Parathyroid adenoma (tissue), 2 donors: ENCODE measurements at regions not wholly inside any gene's neighbourhood (a gene's known extent, or its start where the extent isn't known, plus 50 kb on each side); places are given as distances from the start of the nearest gene placed in this dataset.

ENCODE experiments used
- H2AFZ ChIP-seq: fragments of 300-600 bp; sonication (generic); one replicate; pipeline ENCODE4 v1.7.0; 2017; ENCODE audit warnings: antibody characterized with exemption, mild to moderate bottlenecking
- H3K27ac ChIP-seq: fragments of 300-600 bp; sonication (generic); one replicate; pipeline ENCODE4 v1.7.0; 2017
- H3K27me3 ChIP-seq: fragments of 300-600 bp; sonication (generic); one replicate; pipeline ENCODE4 v1.7.0; 2017; ENCODE audit warnings: low read length; ENCODE audit not compliant: control insufficient read depth, insufficient read depth
- H3K36me3 ChIP-seq: fragments of 300-600 bp; sonication (generic); one replicate; pipeline ENCODE4 v1.7.0; 2017; ENCODE audit warnings: low read length; ENCODE audit not compliant: control insufficient read depth, insufficient read depth
- H3K4me1 ChIP-seq: fragments of 300-600 bp; sonication (generic); one replicate; pipeline ENCODE4 v1.7.0; 2017; ENCODE audit warnings: control low read depth
- H3K4me2 ChIP-seq: fragments of 300-600 bp; sonication (generic); one replicate; pipeline ENCODE4 v1.7.0; 2017; ENCODE audit warnings: low read length
- H3K4me3 ChIP-seq: fragments of 300-600 bp; sonication (generic); one replicate; pipeline ENCODE4 v1.7.0; 2017; ENCODE audit warnings: low read depth, low read length
- H3K79me2 ChIP-seq: fragments of 300-600 bp; sonication (generic); one replicate; pipeline ENCODE4 v1.7.0; 2017; ENCODE audit warnings: control low read depth
- H3K9ac ChIP-seq: fragments of 300-600 bp; sonication (generic); one replicate; pipeline ENCODE4 v1.7.0; 2017; ENCODE audit warnings: mild to moderate bottlenecking
- H3K9me3 ChIP-seq: fragments of 300-600 bp; sonication (generic); one replicate; pipeline ENCODE4 v1.7.0; 2017; ENCODE audit warnings: low read length; ENCODE audit not compliant: control insufficient read depth
- TF ChIP-seq, protein P1 (sequence below): fragments of 300-600 bp; sonication (generic); IDR thresholded peaks from one replicate; pipeline ENCODE4 v1.7.0; 2017; ENCODE audit warnings: antibody characterized with exemption, mild to moderate bottlenecking
- donor health status: primary hyperparathyroidism.

DNA sequence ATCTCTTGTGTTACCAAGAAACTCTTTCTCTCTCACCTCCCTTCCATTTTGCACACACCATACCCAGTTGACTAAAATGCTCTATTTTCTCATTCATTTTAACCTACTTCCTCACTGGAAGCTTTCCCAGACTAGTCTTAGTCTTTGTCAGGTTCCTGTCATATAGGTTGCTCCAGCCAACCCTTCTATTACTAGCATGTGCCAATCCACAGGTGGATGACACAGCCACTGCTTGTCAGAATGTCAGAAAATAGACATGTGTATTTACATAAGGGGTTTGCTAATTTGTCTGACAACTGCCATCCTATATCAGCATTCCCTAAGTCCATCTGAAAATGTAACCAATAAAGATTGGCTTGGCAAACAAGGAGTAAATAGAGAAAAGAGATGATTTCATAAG, 239.2 kb upstream of the SMIM31 start:
- H3K4me3 ChIP-seq: no peak overlapping the region
- no peaks in the 10 kb centered on the region for H3K27me3 ChIP-seq
- H3K4me1 ChIP-seq: no peaks in the 10 kb centered on the region
- no peak overlapping the region for H2AFZ ChIP-seq
- no peaks in the 10 kb centered on the region for H3K9me3 ChIP-seq
- H3K9ac ChIP-seq: no peak overlapping the region
- no peak overlapping the region for H3K4me2 ChIP-seq
- TF ChIP-seq, protein P1, sequence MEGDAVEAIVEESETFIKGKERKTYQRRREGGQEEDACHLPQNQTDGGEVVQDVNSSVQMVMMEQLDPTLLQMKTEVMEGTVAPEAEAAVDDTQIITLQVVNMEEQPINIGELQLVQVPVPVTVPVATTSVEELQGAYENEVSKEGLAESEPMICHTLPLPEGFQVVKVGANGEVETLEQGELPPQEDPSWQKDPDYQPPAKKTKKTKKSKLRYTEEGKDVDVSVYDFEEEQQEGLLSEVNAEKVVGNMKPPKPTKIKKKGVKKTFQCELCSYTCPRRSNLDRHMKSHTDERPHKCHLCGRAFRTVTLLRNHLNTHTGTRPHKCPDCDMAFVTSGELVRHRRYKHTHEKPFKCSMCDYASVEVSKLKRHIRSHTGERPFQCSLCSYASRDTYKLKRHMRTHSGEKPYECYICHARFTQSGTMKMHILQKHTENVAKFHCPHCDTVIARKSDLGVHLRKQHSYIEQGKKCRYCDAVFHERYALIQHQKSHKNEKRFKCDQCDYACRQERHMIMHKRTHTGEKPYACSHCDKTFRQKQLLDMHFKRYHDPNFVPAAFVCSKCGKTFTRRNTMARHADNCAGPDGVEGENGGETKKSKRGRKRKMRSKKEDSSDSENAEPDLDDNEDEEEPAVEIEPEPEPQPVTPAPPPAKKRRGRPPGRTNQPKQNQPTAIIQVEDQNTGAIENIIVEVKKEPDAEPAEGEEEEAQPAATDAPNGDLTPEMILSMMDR: no peak
- no peak overlapping the region for H3K27ac ChIP-seq
- no peaks in the 10 kb centered on the region for H3K79me2 ChIP-seq
- H3K36me3 ChIP-seq: no peaks in the 10 kb centered on the region

DNA sequence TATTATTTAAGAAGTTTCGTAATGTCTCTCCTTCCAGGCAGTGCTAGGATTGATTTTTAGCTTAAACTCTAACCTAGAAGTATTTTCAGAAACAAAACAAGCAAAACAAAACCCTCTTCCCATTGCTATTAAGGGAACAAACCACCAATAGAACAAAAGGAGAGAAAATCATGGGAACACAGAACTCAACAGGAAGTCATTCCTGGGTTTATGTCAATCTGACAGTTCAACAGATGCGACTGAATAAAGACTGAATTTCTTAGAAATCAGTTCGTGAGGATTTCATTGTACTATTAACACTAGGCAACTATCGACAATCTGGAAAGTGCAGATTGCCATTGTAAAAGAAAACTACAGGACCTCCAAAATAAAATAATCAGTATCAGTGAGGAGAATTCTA, 229.1 kb upstream of the SMIM31 start:
- H3K9me3 ChIP-seq: no peaks in the 10 kb centered on the region
- no peak overlapping the region for H3K9ac ChIP-seq
- no peak overlapping the region for H3K27ac ChIP-seq
- no peak overlapping the region for H3K4me3 ChIP-seq
- H2AFZ ChIP-seq: no peak overlapping the region
- TF ChIP-seq, protein P1: no peak
- H3K27me3 ChIP-seq: no peaks in the 10 kb centered on the region
- H3K4me1 ChIP-seq: no peaks in the 10 kb centered on the region
- no peak overlapping the region for H3K4me2 ChIP-seq
- no peaks in the 10 kb centered on the region for H3K36me3 ChIP-seq
- no peaks in the 10 kb centered on the region for H3K79me2 ChIP-seq

DNA sequence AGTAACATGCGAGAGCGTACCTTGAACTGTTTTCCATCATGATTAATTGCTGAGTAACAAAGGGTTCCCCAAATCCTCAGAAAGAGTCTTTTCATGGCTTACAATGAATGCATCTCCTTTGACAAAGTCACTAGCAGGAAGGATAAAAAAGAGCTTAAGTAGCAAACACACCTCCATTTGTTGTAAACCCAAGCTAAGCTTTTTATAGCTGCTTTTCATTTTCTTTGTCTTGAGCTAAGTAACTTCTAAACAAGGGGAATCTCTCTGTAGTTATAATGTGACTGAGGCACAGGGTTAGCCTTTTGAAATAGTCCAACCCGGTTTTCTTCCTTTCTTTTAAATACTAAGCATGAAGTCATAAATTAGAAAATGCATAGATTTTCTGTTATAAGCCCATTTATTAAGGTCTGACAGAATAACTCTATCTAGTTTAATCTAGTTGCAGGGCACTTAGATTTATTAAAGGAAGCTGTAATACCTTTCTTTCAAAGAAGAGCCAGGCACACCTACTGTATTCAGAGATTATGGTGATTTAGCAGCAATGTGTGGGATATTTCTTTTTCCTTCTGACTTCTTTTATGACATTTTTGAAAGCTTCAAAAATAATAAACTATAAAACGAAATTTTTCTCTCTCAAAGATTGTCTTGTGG, 226.9 kb upstream of the SMIM31 start:
- TF ChIP-seq, protein P1: no peak
- Histone ChIP-seq H3K4me1 (no peaks in the 10 kb centered on the region), H3K79me2 (no peaks in the 10 kb centered on the region), H3K27me3 (no peaks in the 10 kb centered on the region), H3K9me3 (no peaks in the 10 kb centered on the region), H3K4me3 (no peak overlapping the region), H3K36me3 (no peaks in the 10 kb centered on the region), H2AFZ (no peak overlapping the region), H3K4me2 (no peak overlapping the region), H3K9ac (no peak overlapping the region), H3K27ac (no peak overlapping the region)

DNA sequence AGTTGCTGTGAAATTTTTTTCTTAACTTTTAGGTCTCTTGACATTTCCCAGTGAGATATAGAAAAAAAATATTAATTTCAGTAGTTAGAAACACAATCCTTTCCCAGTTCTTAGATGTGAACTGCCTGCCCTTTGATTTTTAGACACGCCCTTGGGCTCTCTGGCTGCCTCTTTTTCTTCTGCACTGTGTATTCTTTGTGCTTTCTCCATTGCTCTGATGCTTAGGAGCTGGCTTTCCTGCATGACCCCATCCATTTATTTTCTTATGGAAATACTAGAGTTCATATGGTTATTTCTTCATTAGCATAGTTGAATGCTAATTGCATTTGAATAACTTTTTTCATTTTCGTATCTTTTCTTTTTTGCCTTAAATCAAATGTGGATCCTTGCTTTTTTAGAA, 224.9 kb upstream of the SMIM31 start:
- Histone ChIP-seq H3K4me2 (no peak overlapping the region), H3K79me2 (no peaks in the 10 kb centered on the region), H3K4me3 (no peak overlapping the region), H3K36me3 (no peaks in the 10 kb centered on the region), H3K27me3 (no peaks in the 10 kb centered on the region), H3K9ac (no peak overlapping the region), H3K4me1 (no peaks in the 10 kb centered on the region), H2AFZ (no peak overlapping the region), H3K9me3 (no peaks in the 10 kb centered on the region), H3K27ac (no peak overlapping the region)
- TF ChIP-seq, protein P1: no peak

DNA sequence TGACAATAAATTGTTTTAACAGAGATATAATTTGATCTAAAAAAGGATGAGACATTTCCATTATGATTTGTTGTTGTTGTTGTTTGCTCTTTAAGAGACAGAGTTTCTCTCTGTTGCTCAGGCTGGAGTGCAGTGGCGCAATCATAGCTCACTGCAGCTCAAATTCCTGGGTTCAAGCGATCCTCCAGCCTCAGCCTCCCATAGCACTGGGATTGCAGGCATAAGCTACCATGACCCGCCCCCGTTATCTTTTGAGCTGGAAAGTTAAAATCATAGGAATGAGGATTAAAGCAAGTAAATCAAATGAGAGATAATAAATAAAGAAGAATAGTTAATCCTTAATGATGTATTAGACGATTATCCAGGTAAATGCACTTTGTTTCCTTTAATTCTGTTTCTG, 224.4 kb upstream of the SMIM31 start:
- Histone ChIP-seq H3K27ac (no peak overlapping the region), H3K4me2 (no peak overlapping the region), H3K79me2 (no peaks in the 10 kb centered on the region), H3K36me3 (no peaks in the 10 kb centered on the region), H3K4me3 (no peak overlapping the region), H2AFZ (no peak overlapping the region), H3K27me3 (no peaks in the 10 kb centered on the region), H3K9me3 (no peaks in the 10 kb centered on the region), H3K4me1 (no peaks in the 10 kb centered on the region), H3K9ac (no peak overlapping the region)
- TF ChIP-seq, protein P1: no peak
